HG03469 (cell line): ENCODE measurements at regions not wholly inside any gene's neighbourhood (a gene's known extent, or its start where the extent isn't known, plus 50 kb on each side); places are given as distances from the start of the nearest gene placed in this dataset.

ENCODE experiments used
- ATAC-seq: cut with Tn5 transposase; IDR thresholded peaks from one replicate; pipeline ENCODE4 v1.9.1; 2021; ENCODE audit warnings: mild to moderate bottlenecking, moderate library complexity, moderate number of reproducible peaks; ENCODE audit not compliant: unreplicated experiment

DNA sequence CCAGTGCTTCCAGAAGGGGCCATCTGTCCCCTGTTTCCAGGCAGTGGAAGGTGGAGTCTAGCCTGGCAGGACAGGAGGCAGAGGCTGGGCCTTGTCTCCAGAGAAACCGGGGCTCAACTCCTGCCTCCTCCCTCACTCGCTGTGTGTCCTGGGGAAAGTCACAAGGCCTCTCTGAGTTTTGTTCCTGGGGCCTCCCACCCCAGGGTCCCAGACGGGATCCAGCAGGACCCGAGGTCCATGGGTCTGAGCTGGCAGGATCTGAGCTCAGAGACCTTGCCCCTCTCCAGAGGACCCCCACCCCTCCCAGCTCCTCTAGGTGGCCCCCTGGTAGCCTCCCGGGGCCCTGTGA lies 72.2 kb upstream of the TAF1B start:
- ATAC-seq, result no peak

DNA sequence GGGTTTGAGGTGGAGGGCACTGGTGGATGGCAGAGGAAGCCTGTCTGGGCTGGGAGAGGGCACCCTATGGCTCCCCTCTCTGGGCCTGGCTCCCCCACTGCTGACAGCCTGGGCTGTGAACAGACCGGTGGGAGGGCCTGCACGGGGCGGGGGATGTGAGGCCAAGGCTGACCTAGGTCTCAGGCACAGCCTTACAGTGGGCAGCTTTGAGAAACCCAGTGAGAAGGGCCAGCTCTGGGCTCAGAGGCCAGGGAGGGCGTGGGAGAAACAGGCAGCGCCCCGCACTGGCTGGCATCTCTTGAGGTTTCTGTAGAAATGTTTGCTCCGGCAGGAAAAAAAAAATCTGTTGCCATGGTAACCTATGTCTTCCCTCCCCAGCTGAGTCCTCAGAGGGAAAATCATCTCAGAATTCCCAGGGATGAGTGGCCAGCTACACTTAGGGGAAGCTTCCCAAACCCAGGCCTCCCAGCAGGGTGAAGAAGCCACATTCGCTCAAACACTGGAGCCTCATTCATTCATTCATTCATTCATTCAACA lies 71.7 kb upstream of the TAF1B start:
- no peak for ATAC-seq

DNA sequence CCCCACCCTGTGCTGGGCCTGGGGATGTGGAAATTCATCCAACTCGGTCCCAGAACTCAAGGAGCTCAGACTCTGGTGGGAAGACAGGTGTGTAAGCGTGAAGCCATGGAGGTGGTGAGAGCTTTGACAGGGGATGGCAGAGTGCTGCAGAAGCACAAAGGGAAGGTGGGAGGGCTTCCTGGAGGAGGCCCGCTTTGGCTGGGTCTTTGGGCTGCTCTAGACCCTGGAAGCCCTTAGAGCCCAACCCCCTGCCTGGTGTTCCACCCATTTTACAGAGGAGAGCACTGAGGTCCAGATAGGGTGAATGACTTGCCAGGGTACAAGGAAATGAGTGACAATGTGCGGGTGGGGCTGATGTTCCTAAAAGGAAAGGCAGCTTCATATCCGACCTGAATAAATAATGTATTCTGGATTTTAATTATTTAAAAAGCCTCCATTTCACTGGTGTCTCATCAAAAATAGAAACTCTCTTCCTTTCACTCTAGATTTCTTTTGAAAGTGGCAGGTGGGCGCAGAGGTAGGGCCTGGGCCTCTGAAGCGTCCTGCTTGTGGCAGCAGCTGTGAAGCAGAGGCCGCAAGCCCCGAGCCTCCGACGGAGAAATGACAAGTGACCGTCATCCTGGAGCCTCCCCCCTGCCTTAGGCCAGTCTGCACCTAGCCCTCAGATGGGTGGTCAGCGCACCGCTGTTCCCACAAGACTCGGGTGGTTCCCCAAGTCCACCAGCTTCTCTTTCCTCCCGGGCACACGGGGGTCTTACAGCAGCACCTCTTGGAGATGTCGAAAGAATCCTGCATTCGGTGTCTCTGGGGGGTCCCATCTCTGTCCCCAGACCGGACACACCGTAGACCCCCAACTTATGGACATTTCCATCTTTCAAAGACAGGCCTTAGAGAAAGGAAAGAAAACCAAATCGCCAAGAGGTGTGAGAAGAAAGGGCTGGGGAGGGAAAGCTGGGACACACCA lies 71.0 kb upstream of the TAF1B start:
- no peak for ATAC-seq

DNA sequence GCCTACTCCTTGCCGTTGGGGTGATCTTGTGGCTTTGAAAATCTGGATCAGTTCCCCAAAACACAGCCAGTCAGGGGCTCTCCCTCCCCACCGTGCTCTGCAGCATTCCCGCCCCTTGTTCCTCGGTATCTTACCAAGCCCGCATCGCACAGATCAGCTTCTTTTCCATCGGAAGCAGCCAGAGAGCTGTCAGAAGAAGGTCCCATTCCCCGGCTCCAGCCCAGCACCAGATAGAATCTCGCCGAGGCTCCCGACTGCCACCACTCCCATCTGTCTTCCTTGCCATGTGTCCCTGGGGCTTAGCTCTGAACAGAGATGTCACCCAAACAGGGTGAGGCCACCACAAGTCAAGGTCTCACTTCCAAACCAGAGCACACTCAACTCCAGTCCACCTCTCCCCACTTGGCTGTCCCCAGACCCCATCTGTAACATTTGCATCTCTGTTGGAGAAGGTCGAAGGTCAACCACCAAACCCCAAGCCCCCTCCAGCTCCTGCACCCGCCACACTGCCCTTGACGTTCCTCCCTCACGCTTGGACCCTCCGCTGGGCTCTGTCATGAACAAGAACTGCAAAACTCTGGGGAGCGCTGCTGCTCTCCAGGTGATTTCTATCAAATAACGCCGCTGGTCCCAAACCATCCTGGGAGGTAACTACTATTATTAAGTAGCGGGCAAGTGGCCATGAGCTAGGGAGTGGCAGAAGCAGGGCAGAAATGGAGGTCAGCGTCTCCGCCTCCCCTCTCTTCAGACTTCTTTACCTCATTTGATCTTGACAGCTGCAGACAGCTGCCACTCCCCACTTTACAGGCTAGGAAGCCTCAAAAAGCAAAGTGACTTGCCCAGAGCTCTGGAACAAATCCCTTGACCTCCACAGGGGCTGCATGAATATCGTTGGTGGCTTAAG lies 70.0 kb upstream of the TAF1B start:
- ATAC-seq, result no peak

GRCh38 chr2:9773903-9774239 lies 69.4 kb upstream of the TAF1B start:
- ATAC-seq, result no peak

GRCh38 chr2:9774266-9774665 lies 69.0 kb upstream of the TAF1B start:
- no peak for ATAC-seq

GRCh38 chr2:9775351-9775750 lies 67.9 kb upstream of the TAF1B start:
- ATAC-seq, result no peak

- no peak for ATAC-seq
Measured at GRCh38 chr2:9775999-9776712, 67.1 kb upstream of the TAF1B start.

- no peak for ATAC-seq
Measured at GRCh38 chr2:9777081-9777480, 66.2 kb upstream of the TAF1B start.

- ATAC-seq, result no peak
Measured at GRCh38 chr2:9778012-9778411, 65.3 kb upstream of the TAF1B start.

GRCh38 chr2:9778471-9779316 lies 64.6 kb upstream of the TAF1B start:
- ATAC-seq, result no peak

GRCh38 chr2:9779596-9780264 lies 63.5 kb upstream of the TAF1B start:
- no peak for ATAC-seq

- ATAC-seq, result no peak
Measured at GRCh38 chr2:9780368-9781130, 62.7 kb upstream of the TAF1B start.

GRCh38 chr2:9781252-9781651 lies 62.0 kb upstream of the TAF1B start:
- no peak for ATAC-seq

DNA sequence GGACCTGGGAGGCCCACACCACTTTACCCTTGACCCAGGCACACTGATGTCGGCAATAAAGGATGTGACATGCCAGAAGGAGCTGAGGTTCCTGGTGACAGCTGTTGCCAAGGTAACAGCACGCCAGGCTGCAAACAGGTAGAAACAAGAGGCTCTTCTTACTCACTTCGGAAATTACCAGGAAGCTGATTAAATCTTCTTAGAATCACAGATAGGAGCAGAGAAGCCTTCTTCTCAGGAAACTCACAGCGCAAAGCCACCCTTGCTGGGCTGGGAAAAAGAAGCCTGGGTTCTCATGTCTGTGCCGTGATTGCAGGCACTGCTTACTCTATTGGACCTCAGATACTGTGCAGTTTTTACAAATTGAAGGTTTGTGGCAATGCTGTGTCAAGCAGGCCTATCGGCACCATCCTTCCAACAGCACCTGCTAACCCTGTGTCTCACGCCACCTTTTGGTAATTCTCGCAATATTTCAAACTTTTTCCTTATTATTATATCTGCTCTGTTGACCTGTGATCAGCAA lies 61.0 kb upstream of the TAF1B start:
- no peak for ATAC-seq

GRCh38 chr2:9789371-9789770 lies 53.9 kb upstream of the TAF1B start:
- ATAC-seq, result no peak

- no peak for ATAC-seq
Measured at GRCh38 chr2:9790702-9791225, 52.5 kb upstream of the TAF1B start.

GRCh38 chr2:9791711-9792110 lies 51.6 kb upstream of the TAF1B start:
- no peak for ATAC-seq
